ENCODE measurements at regions not wholly inside any gene's neighbourhood (a gene's known extent, or its start where the extent isn't known, plus 50 kb on each side); places are given as distances from the start of the nearest gene placed in this dataset.

GRCh38 chr1:233547726-233548125 lies 66.2 kb upstream of the KCNK1 start:
- TF ChIP-seq CTCF (conservative IDR thresholded peaks at IDR 0.05; ENCODE audit: low read depth in 2 of 2) (no peak), STAT1 (IDR thresholded peaks at IDR 0.05; ENCODE audit: unreplicated experiment) (no peak), POLR2AphosphoS5 (IDR thresholded peaks at IDR 0.05; ENCODE audit: low read depth) (no peak), EZH2 (IDR thresholded peaks at IDR 0.05; ENCODE audit: low read depth, unreplicated experiment) (no peak), CREB1 (CRISPR knock-in tag; IDR thresholded peaks at IDR 0.05; ENCODE audit: low read depth) (no peak), EZH2phosphoT487 (IDR thresholded peaks at IDR 0.05; ENCODE audit: unreplicated experiment) (no peak), REST (IDR thresholded peaks at IDR 0.05; ENCODE audit: unreplicated experiment) (no peak), ZNF114 (CRISPR knock-in tag; IDR thresholded peaks at IDR 0.05) (no peak), ETS1 (IDR thresholded peaks at IDR 0.05) (no peak), JUNB (IDR thresholded peaks at IDR 0.05; ENCODE audit: unreplicated experiment) (no peak), ZNF331 (CRISPR knock-in tag; IDR thresholded peaks at IDR 0.05; ENCODE audit: low read depth) (no peak)

Data from GM23338 (cell line).